ENCODE measurements at regions not wholly inside any gene's neighbourhood (a gene's known extent, or its start where the extent isn't known, plus 50 kb on each side); places are given as distances from the start of the nearest gene placed in this dataset.

DNA sequence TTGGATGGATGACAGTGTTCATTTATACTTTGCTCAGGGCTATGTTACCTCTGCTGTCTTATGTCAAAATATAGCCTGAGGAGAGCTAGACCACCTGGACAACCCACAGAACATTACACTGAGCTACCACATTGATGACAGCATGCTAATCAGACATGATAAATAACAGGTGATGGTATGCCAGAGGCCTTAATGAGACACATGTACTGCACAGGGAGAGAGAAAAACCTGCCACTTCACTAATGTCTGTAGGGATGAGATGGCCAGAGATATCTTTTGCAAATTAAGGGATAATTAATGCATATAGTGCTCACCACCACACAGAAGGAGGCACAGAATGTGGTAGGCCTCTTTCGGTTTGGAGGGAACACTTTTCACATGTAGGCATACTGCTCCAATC is 1122.6 kb upstream of the POT1 start:
- TF ChIP-seq, protein P1, sequence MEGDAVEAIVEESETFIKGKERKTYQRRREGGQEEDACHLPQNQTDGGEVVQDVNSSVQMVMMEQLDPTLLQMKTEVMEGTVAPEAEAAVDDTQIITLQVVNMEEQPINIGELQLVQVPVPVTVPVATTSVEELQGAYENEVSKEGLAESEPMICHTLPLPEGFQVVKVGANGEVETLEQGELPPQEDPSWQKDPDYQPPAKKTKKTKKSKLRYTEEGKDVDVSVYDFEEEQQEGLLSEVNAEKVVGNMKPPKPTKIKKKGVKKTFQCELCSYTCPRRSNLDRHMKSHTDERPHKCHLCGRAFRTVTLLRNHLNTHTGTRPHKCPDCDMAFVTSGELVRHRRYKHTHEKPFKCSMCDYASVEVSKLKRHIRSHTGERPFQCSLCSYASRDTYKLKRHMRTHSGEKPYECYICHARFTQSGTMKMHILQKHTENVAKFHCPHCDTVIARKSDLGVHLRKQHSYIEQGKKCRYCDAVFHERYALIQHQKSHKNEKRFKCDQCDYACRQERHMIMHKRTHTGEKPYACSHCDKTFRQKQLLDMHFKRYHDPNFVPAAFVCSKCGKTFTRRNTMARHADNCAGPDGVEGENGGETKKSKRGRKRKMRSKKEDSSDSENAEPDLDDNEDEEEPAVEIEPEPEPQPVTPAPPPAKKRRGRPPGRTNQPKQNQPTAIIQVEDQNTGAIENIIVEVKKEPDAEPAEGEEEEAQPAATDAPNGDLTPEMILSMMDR (IDR thresholded peaks at IDR 0.05; ENCODE audit: poor library complexity) = no peak
- no peak for TF ChIP-seq EZH2 (IDR thresholded peaks at IDR 0.05; ENCODE audit: borderline replicate concordance)

Data from hepatocyte (in vitro differentiated cells).